ENCODE measurements at regions not wholly inside any gene's neighbourhood (a gene's known extent, or its start where the extent isn't known, plus 50 kb on each side); places are given as distances from the start of the nearest gene placed in this dataset.

GRCh38 chr2:107242811-107243210 lies 356.8 kb upstream of the ST6GAL2 start:
- TF ChIP-seq POLR2A (IDR thresholded peaks at IDR 0.05) (no peak), CTCF (IDR thresholded peaks at IDR 0.05) (no peak), POLR2AphosphoS5 (IDR thresholded peaks at IDR 0.05) (no peak), EP300 (IDR thresholded peaks at IDR 0.05) (no peak)

Data from stomach (tissue), 4 donors.